ENCODE measurements at regions not wholly inside any gene's neighbourhood (a gene's known extent, or its start where the extent isn't known, plus 50 kb on each side); places are given as distances from the start of the nearest gene placed in this dataset.

DNA sequence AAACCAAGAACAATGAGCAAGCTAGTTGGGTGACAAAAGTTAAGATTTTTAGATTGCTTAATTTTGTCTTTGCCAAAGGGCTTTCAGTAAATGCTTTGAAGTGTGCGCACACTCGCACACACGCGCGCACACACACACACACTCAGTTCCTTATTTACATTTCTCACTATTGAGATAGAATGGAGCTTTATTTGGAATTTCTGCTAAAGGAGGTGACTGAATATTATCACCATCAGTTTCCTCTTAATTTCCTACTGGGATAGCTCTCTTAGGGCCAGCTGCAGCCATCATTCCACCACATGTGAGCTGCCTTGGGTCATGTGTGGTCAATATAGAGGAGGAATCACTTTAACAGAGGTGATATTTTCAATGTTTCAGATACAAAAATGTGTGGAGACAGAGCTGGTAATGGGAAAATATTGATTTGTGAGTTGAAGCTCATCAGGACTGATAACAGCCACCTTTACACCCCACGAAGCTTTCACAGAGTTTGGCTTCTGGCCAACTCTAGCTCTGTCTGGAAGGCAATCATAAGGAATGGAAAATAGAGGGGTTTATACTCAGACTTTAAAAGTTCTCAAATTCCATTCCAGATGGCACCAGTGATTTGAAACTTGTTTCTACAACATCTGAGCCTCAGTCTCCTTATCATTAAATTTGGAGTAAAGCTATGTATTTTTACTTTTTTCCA is 99.9 kb downstream of the MACIR start:
- no peak for TF ChIP-seq POLR2A (IDR thresholded peaks at IDR 0.05; ENCODE audit: low read length)
- no peak for TF ChIP-seq GATA1 (IDR thresholded peaks at IDR 0.05; ENCODE audit: low read depth, low read length)
